IPS-18a (cell line): ENCODE measurements at regions not wholly inside any gene's neighbourhood (a gene's known extent, or its start where the extent isn't known, plus 50 kb on each side); places are given as distances from the start of the nearest gene placed in this dataset.

ENCODE experiments used
- H3K27ac ChIP-seq: one replicate; pipeline ENCODE4 v1.5.1; 2013; ENCODE audit warnings: low read length
- H3K27me3 ChIP-seq: one replicate; pipeline ENCODE4 v1.6.1; 2013; ENCODE audit warnings: mild to moderate bottlenecking, low read length; ENCODE audit not compliant: control insufficient read depth, insufficient read depth
- H3K36me3 ChIP-seq: one replicate; pipeline ENCODE4 v1.6.1; 2013; ENCODE audit warnings: low read depth, low read length; ENCODE audit not compliant: control insufficient read depth
- H3K4me1 ChIP-seq: one replicate; pipeline ENCODE4 v1.6.1; 2013; ENCODE audit warnings: low read depth, low read length; ENCODE audit not compliant: control insufficient read depth
- H3K4me3 ChIP-seq: one replicate; pipeline ENCODE4 v1.5.1; 2013; ENCODE audit warnings: low read length
- H3K9ac ChIP-seq: one replicate; pipeline ENCODE4 v1.6.1; 2013; ENCODE audit warnings: mild to moderate bottlenecking, low read length, moderate library complexity
- H3K9me3 ChIP-seq: one replicate; pipeline ENCODE4 v1.6.1; 2013; ENCODE audit warnings: low read depth, low read length; ENCODE audit not compliant: control insufficient read depth

DNA sequence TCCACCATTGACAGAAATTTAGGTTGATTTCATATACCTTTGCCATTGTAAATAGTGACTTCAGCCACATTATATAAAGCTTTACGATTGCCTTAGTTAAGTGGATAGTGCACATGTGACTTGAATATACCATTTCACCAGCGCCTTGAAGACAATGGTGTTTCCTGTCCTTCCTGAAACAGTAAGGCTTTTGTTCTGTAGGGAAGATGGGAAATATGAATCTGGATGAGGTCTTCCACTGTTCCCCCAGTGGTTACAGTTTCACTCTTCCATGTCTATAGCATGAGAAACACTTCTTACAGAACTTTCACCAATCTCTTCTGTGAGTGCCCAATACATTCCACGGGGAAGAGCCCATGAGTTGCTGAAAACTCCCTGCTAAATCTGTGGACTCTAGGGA lies 240.5 kb downstream of the TRIB2 start:
- Histone ChIP-seq H3K27ac (no peak overlapping the region), H3K4me1 (no peaks in the 10 kb centered on the region), H3K36me3 (no peaks in the 10 kb centered on the region), H3K9ac (no peak overlapping the region), H3K4me3 (no peak overlapping the region), H3K27me3 (no peaks in the 10 kb centered on the region), H3K9me3 (peaks cover 2% of the 10 kb centered on the region)

GRCh38 chr2:12959935-12960334 lies 243.2 kb downstream of the TRIB2 start:
- H3K9me3 ChIP-seq: peaks cover 2% of the 10 kb centered on the region
- H3K9ac ChIP-seq: no peak overlapping the region
- no peak overlapping the region for H3K27ac ChIP-seq
- no peaks in the 10 kb centered on the region for H3K36me3 ChIP-seq
- H3K4me3 ChIP-seq: no peak overlapping the region
- H3K27me3 ChIP-seq: no peaks in the 10 kb centered on the region
- H3K4me1 ChIP-seq: no peaks in the 10 kb centered on the region

DNA sequence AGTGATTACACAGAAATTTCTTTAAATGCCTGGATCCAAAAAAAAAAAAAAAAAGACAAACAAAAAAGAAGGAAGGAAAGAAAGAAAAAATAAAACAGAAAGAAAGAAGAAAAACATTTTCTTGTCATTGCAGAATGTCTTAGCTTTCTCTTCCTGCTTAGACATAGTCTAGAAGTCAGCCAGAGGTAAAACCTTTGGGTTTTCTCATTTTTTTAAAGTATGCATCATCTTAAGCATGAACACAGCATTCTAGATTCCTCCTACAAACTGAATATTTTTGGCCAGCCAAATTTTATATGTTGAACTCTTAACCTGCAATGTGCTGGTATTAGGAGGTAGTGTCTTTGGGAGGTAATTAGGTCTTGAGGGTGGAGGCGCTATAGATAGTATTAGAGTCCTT lies 243.9 kb downstream of the TRIB2 start:
- H3K4me1 ChIP-seq: no peaks in the 10 kb centered on the region
- H3K4me3 ChIP-seq: no peak overlapping the region
- H3K27me3 ChIP-seq: no peaks in the 10 kb centered on the region
- H3K27ac ChIP-seq: no peak overlapping the region
- H3K9ac ChIP-seq: no peak overlapping the region
- H3K9me3 ChIP-seq: peaks cover 2% of the 10 kb centered on the region
- H3K36me3 ChIP-seq: no peaks in the 10 kb centered on the region

- no peaks in the 10 kb centered on the region for H3K4me1 ChIP-seq
- H3K4me3 ChIP-seq: no peak overlapping the region
- no peak overlapping the region for H3K27ac ChIP-seq
- no peak overlapping the region for H3K9ac ChIP-seq
- H3K27me3 ChIP-seq: no peaks in the 10 kb centered on the region
- H3K36me3 ChIP-seq: no peaks in the 10 kb centered on the region
- H3K9me3 ChIP-seq: no peaks in the 10 kb centered on the region
Observed at GRCh38 chr2:12964904-12965539, 248.3 kb downstream of the TRIB2 start.

GRCh38 chr2:12965540-12966269 lies 249.0 kb downstream of the TRIB2 start:
- H3K9ac ChIP-seq: no peak overlapping the region
- H3K4me3 ChIP-seq: no peak overlapping the region
- no peaks in the 10 kb centered on the region for H3K4me1 ChIP-seq
- no peaks in the 10 kb centered on the region for H3K27me3 ChIP-seq
- no peak overlapping the region for H3K27ac ChIP-seq
- no peaks in the 10 kb centered on the region for H3K36me3 ChIP-seq
- no peaks in the 10 kb centered on the region for H3K9me3 ChIP-seq

GRCh38 chr2:12967804-12968203 lies 251.1 kb downstream of the TRIB2 start:
- no peak overlapping the region for H3K27ac ChIP-seq

GRCh38 chr2:12968399-12968798 lies 251.7 kb downstream of the TRIB2 start:
- Histone ChIP-seq H3K27me3 (no peaks in the 10 kb centered on the region), H3K36me3 (no peaks in the 10 kb centered on the region), H3K9ac (no peak overlapping the region), H3K27ac (no peak overlapping the region), H3K4me3 (no peak overlapping the region), H3K4me1 (no peaks in the 10 kb centered on the region), H3K9me3 (no peaks in the 10 kb centered on the region)

More at GRCh38 chr2:12967804-12968203, 251.1 kb downstream of the TRIB2 start:
- H3K9me3 ChIP-seq: no peaks in the 10 kb centered on the region
- no peaks in the 10 kb centered on the region for H3K36me3 ChIP-seq
- H3K27me3 ChIP-seq: no peaks in the 10 kb centered on the region
- H3K4me1 ChIP-seq: no peaks in the 10 kb centered on the region
- no peak overlapping the region for H3K9ac ChIP-seq
- H3K4me3 ChIP-seq: no peak overlapping the region

- no peaks in the 10 kb centered on the region for H3K36me3 ChIP-seq
- H3K4me3 ChIP-seq: no peak overlapping the region
- no peak overlapping the region for H3K27ac ChIP-seq
- no peaks in the 10 kb centered on the region for H3K9me3 ChIP-seq
- H3K4me1 ChIP-seq: no peaks in the 10 kb centered on the region
- no peaks in the 10 kb centered on the region for H3K27me3 ChIP-seq
- H3K9ac ChIP-seq: no peak overlapping the region
Observed at GRCh38 chr2:12970861-12971260, 254.1 kb downstream of the TRIB2 start.

DNA sequence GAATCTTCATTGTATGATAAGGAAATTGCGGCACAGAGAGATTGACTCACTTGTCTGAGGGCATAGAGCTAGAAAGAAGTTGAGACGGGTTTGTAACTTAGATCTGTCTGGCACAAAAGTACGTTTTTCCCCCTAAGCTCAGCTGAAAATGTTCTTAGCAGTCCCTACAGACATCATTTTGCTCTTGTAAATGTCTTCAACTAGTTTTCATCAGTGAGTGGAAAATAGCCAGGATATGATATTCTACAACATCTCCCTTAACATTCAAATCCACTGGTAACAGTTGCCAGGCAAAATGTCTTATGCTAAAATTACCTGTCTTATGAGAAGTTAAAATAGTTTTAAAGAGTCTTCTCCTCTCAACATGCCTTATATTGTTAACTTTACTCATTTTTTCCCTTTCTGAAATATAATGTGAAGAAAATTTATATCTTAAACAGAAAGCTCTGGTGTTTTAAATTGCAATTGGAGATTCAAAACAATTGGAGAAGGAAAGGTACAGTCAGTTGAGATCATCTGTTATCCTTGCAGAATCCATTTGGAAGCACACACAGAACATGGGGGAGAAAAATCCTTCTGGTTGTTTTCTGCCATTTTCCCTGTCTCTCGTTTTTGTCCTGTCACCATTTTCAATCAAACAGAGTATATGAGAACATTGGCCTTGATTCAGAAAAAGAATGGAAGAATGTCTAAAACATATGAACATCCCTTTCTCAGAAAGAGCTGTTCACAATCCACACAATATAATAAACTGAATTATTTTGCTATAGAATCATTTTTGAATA lies 255.0 kb downstream of the TRIB2 start:
- H3K4me3 ChIP-seq: no peak overlapping the region
- no peaks in the 10 kb centered on the region for H3K4me1 ChIP-seq
- no peaks in the 10 kb centered on the region for H3K27me3 ChIP-seq
- no peaks in the 10 kb centered on the region for H3K36me3 ChIP-seq
- H3K9me3 ChIP-seq: no peaks in the 10 kb centered on the region
- H3K9ac ChIP-seq: no peak overlapping the region
- H3K27ac ChIP-seq: no peak overlapping the region

GRCh38 chr2:12978066-12978835 lies 261.5 kb downstream of the TRIB2 start:
- Histone ChIP-seq H3K9ac (no peak overlapping the region), H3K27me3 (no peaks in the 10 kb centered on the region), H3K9me3 (no peaks in the 10 kb centered on the region), H3K27ac (no peak overlapping the region), H3K36me3 (no peaks in the 10 kb centered on the region), H3K4me1 (peaks cover 3% of the 10 kb centered on the region), H3K4me3 (no peak overlapping the region)

- Histone ChIP-seq H3K27me3 (no peaks in the 10 kb centered on the region), H3K36me3 (no peaks in the 10 kb centered on the region), H3K4me1 (peaks cover 3% of the 10 kb centered on the region), H3K9ac (no peak overlapping the region), H3K9me3 (no peaks in the 10 kb centered on the region), H3K4me3 (no peak overlapping the region), H3K27ac (no peak overlapping the region)
Observed at GRCh38 chr2:12979066-12979465, 262.3 kb downstream of the TRIB2 start.
